Loucy (cell line): ENCODE measurements at regions not wholly inside any gene's neighbourhood (a gene's known extent, or its start where the extent isn't known, plus 50 kb on each side); places are given as distances from the start of the nearest gene placed in this dataset.

Source experiments
- EZH2phosphoT487 ChIP-seq: fragments of 200-600 bp; IDR thresholded peaks from 2 replicates; pipeline ENCODE4 v1.6.1; 2018; ENCODE audit warnings: antibody characterized with exemption, mild to moderate bottlenecking, moderate library complexity, borderline replicate concordance
- TF ChIP-seq, protein P1 (sequence below): fragments of 200-600 bp; sonication (generic); conservative IDR thresholded peaks from 2 replicates; pipeline ENCODE4 v1.5.1; 2014; ENCODE audit warnings: mild to moderate bottlenecking, antibody characterized with exemption, low read length

- TF ChIP-seq, protein P1, sequence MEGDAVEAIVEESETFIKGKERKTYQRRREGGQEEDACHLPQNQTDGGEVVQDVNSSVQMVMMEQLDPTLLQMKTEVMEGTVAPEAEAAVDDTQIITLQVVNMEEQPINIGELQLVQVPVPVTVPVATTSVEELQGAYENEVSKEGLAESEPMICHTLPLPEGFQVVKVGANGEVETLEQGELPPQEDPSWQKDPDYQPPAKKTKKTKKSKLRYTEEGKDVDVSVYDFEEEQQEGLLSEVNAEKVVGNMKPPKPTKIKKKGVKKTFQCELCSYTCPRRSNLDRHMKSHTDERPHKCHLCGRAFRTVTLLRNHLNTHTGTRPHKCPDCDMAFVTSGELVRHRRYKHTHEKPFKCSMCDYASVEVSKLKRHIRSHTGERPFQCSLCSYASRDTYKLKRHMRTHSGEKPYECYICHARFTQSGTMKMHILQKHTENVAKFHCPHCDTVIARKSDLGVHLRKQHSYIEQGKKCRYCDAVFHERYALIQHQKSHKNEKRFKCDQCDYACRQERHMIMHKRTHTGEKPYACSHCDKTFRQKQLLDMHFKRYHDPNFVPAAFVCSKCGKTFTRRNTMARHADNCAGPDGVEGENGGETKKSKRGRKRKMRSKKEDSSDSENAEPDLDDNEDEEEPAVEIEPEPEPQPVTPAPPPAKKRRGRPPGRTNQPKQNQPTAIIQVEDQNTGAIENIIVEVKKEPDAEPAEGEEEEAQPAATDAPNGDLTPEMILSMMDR, result no peak
- no peak for TF ChIP-seq EZH2phosphoT487
Observed at GRCh38 chr17:74041869-74042640, 161.4 kb upstream of the RPL38 start.
